ENCODE measurements at regions not wholly inside any gene's neighbourhood (a gene's known extent, or its start where the extent isn't known, plus 50 kb on each side); places are given as distances from the start of the nearest gene placed in this dataset.

DNA sequence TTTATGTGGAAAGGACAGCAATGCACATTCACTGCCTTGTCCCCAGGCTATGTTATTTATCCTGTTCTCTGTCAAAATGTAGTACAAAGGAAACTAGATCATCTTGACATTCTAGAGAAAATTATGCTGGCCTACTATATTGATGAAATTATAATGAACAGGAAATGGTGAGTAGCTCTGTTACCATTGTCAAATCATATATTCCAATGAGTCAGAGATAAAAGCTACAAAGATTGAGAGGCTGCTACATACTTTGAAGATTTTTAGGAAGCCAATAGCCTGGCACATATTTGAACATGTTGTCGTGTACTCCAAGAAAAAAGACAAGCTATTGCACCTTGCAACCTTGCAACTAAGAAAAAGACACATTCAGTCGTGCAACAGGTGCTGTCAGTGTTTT lies 52.7 kb upstream of the TET2 start:
- TF ChIP-seq POLR2AphosphoS5 (IDR thresholded peaks at IDR 0.05): no peak
- no peak for TF ChIP-seq CTCF (IDR thresholded peaks at IDR 0.05 in 8 of 11, conservative IDR thresholded peaks at IDR 0.05 in 3 of 11)
- no peak for TF ChIP-seq POLR2A (IDR thresholded peaks at IDR 0.05)
